GM23338 (cell line): ENCODE measurements at regions not wholly inside any gene's neighbourhood (a gene's known extent, or its start where the extent isn't known, plus 50 kb on each side); places are given as distances from the start of the nearest gene placed in this dataset.

ENCODE experiments used
- ATAC-seq: fragments of 200-7000 bp; cut with Tn5 transposase; 3 replicates; pipeline ENCODE4 v1.9.1; 2020
- DNase-seq: peaks from one replicate; pipeline ENCODE4 v3.0.0-alpha.2; 2015; ENCODE audit warnings: low spot score
- H2AFZ ChIP-seq: fragments of 200-600 bp; sonication (generic); 2 replicates; pipeline ENCODE4 v1.8.0; 2016; ENCODE audit warnings: antibody characterized with exemption, mild to moderate bottlenecking, moderate library complexity
- H3F3A ChIP-seq: fragments of 200-600 bp; sonication (generic); replicated peaks from 2 replicates; pipeline ENCODE4 v1.8.0; 2017; ENCODE audit warnings: antibody characterized with exemption, mixed run types, low read depth
- H3K27ac ChIP-seq: fragments of 200-600 bp; sonication (generic); 2 replicates; pipeline ENCODE4 v1.6.1; 2016; ENCODE audit warnings: low read depth
- H3K27me3 ChIP-seq: fragments of 200-600 bp; sonication (generic); 2 replicates; pipeline ENCODE4 v1.8.0; 2016; ENCODE audit warnings: mild to moderate bottlenecking, mixed run types, moderate library complexity; ENCODE audit not compliant: insufficient read depth
- H3K36me3 ChIP-seq: fragments of 200-600 bp; sonication (generic); 2 replicates; pipeline ENCODE4 v1.8.0; 2016; ENCODE audit warnings: mild to moderate bottlenecking; ENCODE audit not compliant: insufficient read depth
- H3K4me1 ChIP-seq: fragments of 200-600 bp; sonication (generic); 2 replicates; pipeline ENCODE4 v1.8.0; 2016; ENCODE audit warnings: mild to moderate bottlenecking, moderate library complexity; ENCODE audit not compliant: insufficient read depth
- H3K4me2 ChIP-seq: fragments of 200-600 bp; sonication (generic); 2 replicates; pipeline ENCODE4 v1.7.1; 2017; ENCODE audit warnings: mixed run types
- H3K4me3 ChIP-seq: fragments of 200-600 bp; sonication (generic); 2 replicates; pipeline ENCODE4 v1.6.1; 2016; ENCODE audit warnings: mixed run types
- H3K79me2 ChIP-seq: fragments of 200-600 bp; sonication (generic); replicated peaks from 2 replicates; pipeline ENCODE4 v1.8.0; 2017; ENCODE audit warnings: mild to moderate bottlenecking; ENCODE audit not compliant: insufficient read depth
- H3K9me2 ChIP-seq: fragments of 200-600 bp; sonication (generic); 2 replicates; pipeline ENCODE4 v1.8.0; 2017; ENCODE audit not compliant: insufficient read depth
- H4K20me1 ChIP-seq: fragments of 200-600 bp; sonication (generic); replicated peaks from 2 replicates; pipeline ENCODE4 v1.8.0; 2017; ENCODE audit warnings: mild to moderate bottlenecking; ENCODE audit not compliant: insufficient read depth
- H3K27ac Mint-ChIP-seq: 2 replicates; pipeline ENCODE4 v1.8.0; 2020; ENCODE audit warnings: inconsistent platforms, mild to moderate bottlenecking, moderate library complexity, mixed read lengths
- H3K27me3 Mint-ChIP-seq: 3 replicates; pipeline ENCODE4 v1.8.0; 2022; ENCODE audit warnings: low read depth, mild to moderate bottlenecking, moderate library complexity, mixed read lengths, inconsistent platforms; ENCODE audit not compliant: insufficient read depth, poor library complexity
- H3K36me3 Mint-ChIP-seq: 3 replicates; pipeline ENCODE4 v1.8.0; 2021; ENCODE audit warnings: low read depth, mild to moderate bottlenecking, inconsistent platforms, moderate library complexity, mixed read lengths
- H3K4me1 Mint-ChIP-seq: 3 replicates; pipeline ENCODE4 v1.8.0; 2020; ENCODE audit warnings: mild to moderate bottlenecking, inconsistent platforms, mixed read lengths
- H3K4me3 Mint-ChIP-seq: 3 replicates; pipeline ENCODE4 v1.8.0; 2021; ENCODE audit warnings: moderate library complexity, mild to moderate bottlenecking, inconsistent platforms, mixed read lengths
- H3K9me3 Mint-ChIP-seq: 3 replicates; pipeline ENCODE4 v1.8.0; 2020; ENCODE audit warnings: moderate library complexity, mild to moderate bottlenecking, inconsistent platforms, mixed read lengths
- CREB1 ChIP-seq: fragments of 250-450 bp; sonication (Bioruptor Pico); IDR thresholded peaks from 2 replicates; pipeline ENCODE4 v1.5.0; 2020; ENCODE audit warnings: low read depth, mild to moderate bottlenecking, moderate library complexity
- JUNB ChIP-seq: IDR thresholded peaks from one replicate; pipeline ENCODE4 v1.6.1; 2016; ENCODE audit warnings: antibody characterized with exemption; ENCODE audit not compliant: unreplicated experiment
- NANOG ChIP-seq: IDR thresholded peaks from 2 replicates; pipeline ENCODE4 v1.6.1; 2016; ENCODE audit warnings: antibody characterized with exemption, borderline replicate concordance
- POLR2AphosphoS5 ChIP-seq: IDR thresholded peaks from 2 replicates; pipeline ENCODE4 v1.6.1; 2016; ENCODE audit warnings: antibody characterized with exemption, low read depth
- STAT1 ChIP-seq: IDR thresholded peaks from one replicate; pipeline ENCODE4 v1.6.1; 2016; ENCODE audit warnings: antibody characterized with exemption; ENCODE audit not compliant: unreplicated experiment
- ZNF114 ChIP-seq: fragments of 250-450 bp; sonication (Bioruptor Pico); IDR thresholded peaks from 2 replicates; pipeline ENCODE4 v1.5.0; 2020; ENCODE audit warnings: mild to moderate bottlenecking, moderate library complexity
- ZNF331 ChIP-seq: fragments of 250-450 bp; sonication (Bioruptor Pico); IDR thresholded peaks from 2 replicates; pipeline ENCODE4 v1.5.0; 2020; ENCODE audit warnings: low read depth, mild to moderate bottlenecking, moderate library complexity
- TF ChIP-seq, protein P1 (sequence below): IDR thresholded peaks from one replicate; pipeline ENCODE4 v1.6.1; 2018; ENCODE audit warnings: antibody characterized with exemption; ENCODE audit not compliant: unreplicated experiment
- TF ChIP-seq, protein P2 (sequence below), 2 experiments: fragments of 200-600 bp in 1 of 2; sonication (generic) in 1 of 2; conservative IDR thresholded peaks; 2 replicates each; pipeline versions ENCODE4 v1.5.1 to v1.6.1; 2016 to 2017; ENCODE audit warnings: antibody characterized with exemption in 2 of 2, low read depth in 2 of 2, mild to moderate bottlenecking in 2 of 2, moderate library complexity in 1 of 2

DNA sequence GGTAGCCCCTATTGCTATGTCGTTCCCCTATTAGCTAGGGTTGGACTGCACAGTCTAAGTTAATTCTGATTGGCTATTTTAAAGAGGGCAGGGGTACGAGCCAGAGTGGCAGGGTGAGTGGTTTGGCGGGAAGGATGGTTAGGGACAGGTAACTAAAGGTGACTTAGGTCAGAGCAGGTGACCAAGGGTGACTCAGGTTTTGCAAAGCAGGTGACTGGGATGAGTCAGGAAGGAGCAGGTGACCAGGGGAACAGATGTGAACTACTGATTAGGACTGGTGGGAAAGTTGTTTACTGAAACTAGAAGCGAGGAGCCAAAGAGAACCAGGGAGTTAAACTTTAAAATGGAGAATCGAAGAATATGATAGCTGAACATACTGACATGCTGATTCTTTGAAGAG, 295.2 kb downstream of the GJA1 start:
- H3K4me3 Mint-ChIP-seq = no peak overlapping the region
- peaks cover 16% of the 10 kb centered on the region for H3K36me3 Mint-ChIP-seq
- H3K4me1 Mint-ChIP-seq = no peaks in the 10 kb centered on the region
- no peaks in the 10 kb centered on the region for H3K36me3 ChIP-seq
- no peaks in the 10 kb centered on the region for H3K27me3 Mint-ChIP-seq
- no peak overlapping the region for H3K4me2 ChIP-seq
- H3K27ac Mint-ChIP-seq = no peak overlapping the region
- H3F3A ChIP-seq = no peaks in the 10 kb centered on the region
- H3K4me3 ChIP-seq = no peak overlapping the region
- no peak overlapping the region for H2AFZ ChIP-seq
- H3K4me1 ChIP-seq = no peaks in the 10 kb centered on the region
- no peaks in the 10 kb centered on the region for H4K20me1 ChIP-seq
- H3K9me3 Mint-ChIP-seq = peaks cover 17% of the 10 kb centered on the region
- ATAC-seq (no peak), DNase-seq (no peak)
- no peaks in the 10 kb centered on the region for H3K79me2 ChIP-seq
- no peaks in the 10 kb centered on the region for H3K27me3 ChIP-seq
- H3K9me2 ChIP-seq = no peaks in the 10 kb centered on the region
- no peak overlapping the region for H3K27ac ChIP-seq
- TF ChIP-seq POLR2AphosphoS5 (no peak), JUNB (no peak), ZNF331 (CRISPR knock-in tag) (no peak), ZNF114 (CRISPR knock-in tag) (no peak)
- TF ChIP-seq, protein P1, sequence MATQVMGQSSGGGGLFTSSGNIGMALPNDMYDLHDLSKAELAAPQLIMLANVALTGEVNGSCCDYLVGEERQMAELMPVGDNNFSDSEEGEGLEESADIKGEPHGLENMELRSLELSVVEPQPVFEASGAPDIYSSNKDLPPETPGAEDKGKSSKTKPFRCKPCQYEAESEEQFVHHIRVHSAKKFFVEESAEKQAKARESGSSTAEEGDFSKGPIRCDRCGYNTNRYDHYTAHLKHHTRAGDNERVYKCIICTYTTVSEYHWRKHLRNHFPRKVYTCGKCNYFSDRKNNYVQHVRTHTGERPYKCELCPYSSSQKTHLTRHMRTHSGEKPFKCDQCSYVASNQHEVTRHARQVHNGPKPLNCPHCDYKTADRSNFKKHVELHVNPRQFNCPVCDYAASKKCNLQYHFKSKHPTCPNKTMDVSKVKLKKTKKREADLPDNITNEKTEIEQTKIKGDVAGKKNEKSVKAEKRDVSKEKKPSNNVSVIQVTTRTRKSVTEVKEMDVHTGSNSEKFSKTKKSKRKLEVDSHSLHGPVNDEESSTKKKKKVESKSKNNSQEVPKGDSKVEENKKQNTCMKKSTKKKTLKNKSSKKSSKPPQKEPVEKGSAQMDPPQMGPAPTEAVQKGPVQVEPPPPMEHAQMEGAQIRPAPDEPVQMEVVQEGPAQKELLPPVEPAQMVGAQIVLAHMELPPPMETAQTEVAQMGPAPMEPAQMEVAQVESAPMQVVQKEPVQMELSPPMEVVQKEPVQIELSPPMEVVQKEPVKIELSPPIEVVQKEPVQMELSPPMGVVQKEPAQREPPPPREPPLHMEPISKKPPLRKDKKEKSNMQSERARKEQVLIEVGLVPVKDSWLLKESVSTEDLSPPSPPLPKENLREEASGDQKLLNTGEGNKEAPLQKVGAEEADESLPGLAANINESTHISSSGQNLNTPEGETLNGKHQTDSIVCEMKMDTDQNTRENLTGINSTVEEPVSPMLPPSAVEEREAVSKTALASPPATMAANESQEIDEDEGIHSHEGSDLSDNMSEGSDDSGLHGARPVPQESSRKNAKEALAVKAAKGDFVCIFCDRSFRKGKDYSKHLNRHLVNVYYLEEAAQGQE = no peak

DNA sequence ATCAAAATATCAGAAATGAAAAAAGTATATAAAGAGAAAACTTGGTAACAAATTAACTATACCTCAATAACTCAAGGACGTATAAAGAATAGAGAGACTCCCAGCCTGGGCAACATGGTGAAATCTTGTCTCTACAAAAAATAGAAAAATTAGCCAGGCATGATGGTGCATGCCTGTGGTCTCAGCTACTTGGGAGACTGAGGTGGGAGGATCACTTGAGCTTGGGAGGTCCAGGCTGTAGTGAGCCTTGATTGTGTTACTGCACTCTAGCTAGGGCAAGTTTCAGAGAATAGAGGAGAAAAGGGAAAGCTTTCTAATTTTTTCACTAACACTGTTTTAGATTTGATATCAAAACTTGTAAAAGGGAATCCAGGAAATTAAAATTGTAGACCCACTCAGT, 295.9 kb downstream of the GJA1 start:
- H3K4me2 ChIP-seq = no peak overlapping the region
- no peaks in the 10 kb centered on the region for H3F3A ChIP-seq
- no peak for ATAC-seq
- H3K9me2 ChIP-seq = no peaks in the 10 kb centered on the region
- no peaks in the 10 kb centered on the region for H3K36me3 ChIP-seq
- H3K27me3 ChIP-seq = no peaks in the 10 kb centered on the region
- no peaks in the 10 kb centered on the region for H3K4me1 ChIP-seq
- H3K36me3 Mint-ChIP-seq = peaks cover 16% of the 10 kb centered on the region
- no peaks in the 10 kb centered on the region for H4K20me1 ChIP-seq
- no peak overlapping the region for H2AFZ ChIP-seq
- no peaks in the 10 kb centered on the region for H3K4me1 Mint-ChIP-seq
- H3K4me3 Mint-ChIP-seq = no peak overlapping the region
- H3K27ac ChIP-seq = no peak overlapping the region
- H3K79me2 ChIP-seq = no peaks in the 10 kb centered on the region
- no peak overlapping the region for H3K4me3 ChIP-seq
- no peak for DNase-seq
- peaks cover 17% of the 10 kb centered on the region for H3K9me3 Mint-ChIP-seq
- H3K27me3 Mint-ChIP-seq = no peaks in the 10 kb centered on the region
- no peak overlapping the region for H3K27ac Mint-ChIP-seq
- TF ChIP-seq STAT1 = no peak
- TF ChIP-seq, protein P2, sequence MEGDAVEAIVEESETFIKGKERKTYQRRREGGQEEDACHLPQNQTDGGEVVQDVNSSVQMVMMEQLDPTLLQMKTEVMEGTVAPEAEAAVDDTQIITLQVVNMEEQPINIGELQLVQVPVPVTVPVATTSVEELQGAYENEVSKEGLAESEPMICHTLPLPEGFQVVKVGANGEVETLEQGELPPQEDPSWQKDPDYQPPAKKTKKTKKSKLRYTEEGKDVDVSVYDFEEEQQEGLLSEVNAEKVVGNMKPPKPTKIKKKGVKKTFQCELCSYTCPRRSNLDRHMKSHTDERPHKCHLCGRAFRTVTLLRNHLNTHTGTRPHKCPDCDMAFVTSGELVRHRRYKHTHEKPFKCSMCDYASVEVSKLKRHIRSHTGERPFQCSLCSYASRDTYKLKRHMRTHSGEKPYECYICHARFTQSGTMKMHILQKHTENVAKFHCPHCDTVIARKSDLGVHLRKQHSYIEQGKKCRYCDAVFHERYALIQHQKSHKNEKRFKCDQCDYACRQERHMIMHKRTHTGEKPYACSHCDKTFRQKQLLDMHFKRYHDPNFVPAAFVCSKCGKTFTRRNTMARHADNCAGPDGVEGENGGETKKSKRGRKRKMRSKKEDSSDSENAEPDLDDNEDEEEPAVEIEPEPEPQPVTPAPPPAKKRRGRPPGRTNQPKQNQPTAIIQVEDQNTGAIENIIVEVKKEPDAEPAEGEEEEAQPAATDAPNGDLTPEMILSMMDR (conservative IDR thresholded peaks at IDR 0.05; ENCODE audit: low read depth in 2 of 2) = no peak
- no peak for TF ChIP-seq ZNF114 (CRISPR knock-in tag)
- TF ChIP-seq NANOG = no peak
- TF ChIP-seq JUNB = no peak
- TF ChIP-seq, protein P1 = no peak
- TF ChIP-seq ZNF331 (CRISPR knock-in tag) = no peak
- no peak for TF ChIP-seq CREB1
